ENCODE measurements at regions not wholly inside any gene's neighbourhood (a gene's known extent, or its start where the extent isn't known, plus 50 kb on each side); places are given as distances from the start of the nearest gene placed in this dataset.
"Not testable (repeated sequence)": the region's sequence is repeated elsewhere in the genome, so short reads cannot be mapped to it uniquely, and the experiment has no call there.

GRCh38 chr10:129169115-129169514 is 297.9 kb upstream of the MGMT start:
- no peak for DNase-seq (ENCODE audit: low spot score)

GRCh38 chr10:129170812-129171211 is 296.2 kb upstream of the MGMT start:
- no peak for DNase-seq (ENCODE audit: low spot score)

GRCh38 chr10:129171812-129172211 is 295.2 kb upstream of the MGMT start:
- DNase-seq (ENCODE audit: low spot score) = no peak

GRCh38 chr10:129174232-129175014 is 292.6 kb upstream of the MGMT start:
- no peak for DNase-seq (ENCODE audit: low spot score)

- DNase-seq (ENCODE audit: low spot score) = no peak
These were observed 287.6 kb upstream of the MGMT start for GRCh38 chr10:129179245-129179971.

GRCh38 chr10:129179972-129180678 is 286.9 kb upstream of the MGMT start:
- no peak for DNase-seq (ENCODE audit: low spot score)

GRCh38 chr10:129184196-129184595 is 282.8 kb upstream of the MGMT start:
- DNase-seq (ENCODE audit: low spot score) = no peak

- DNase-seq (ENCODE audit: low spot score) = no peak
These were observed 279.7 kb upstream of the MGMT start for GRCh38 chr10:129187331-129187730.

- no peak for DNase-seq (ENCODE audit: low spot score)
These were observed 275.2 kb upstream of the MGMT start for GRCh38 chr10:129191797-129192196.

- DNase-seq (ENCODE audit: low spot score) = no peak
These were observed 274.5 kb upstream of the MGMT start for GRCh38 chr10:129192344-129193128.

- DNase-seq (ENCODE audit: low spot score) = no peak
These were observed 273.9 kb upstream of the MGMT start for GRCh38 chr10:129193148-129193547.

GRCh38 chr10:129194181-129194870 is 272.7 kb upstream of the MGMT start:
- no peak for DNase-seq (ENCODE audit: low spot score)

- DNase-seq (ENCODE audit: low spot score) = no peak
These were observed 267.2 kb upstream of the MGMT start for GRCh38 chr10:129199826-129200225.

- no peak for DNase-seq (ENCODE audit: low spot score)
These were observed 263.2 kb upstream of the MGMT start for GRCh38 chr10:129203819-129204218.

GRCh38 chr10:129207297-129207696 is 259.7 kb upstream of the MGMT start:
- DNase-seq (ENCODE audit: low spot score) = no peak

- DNase-seq (ENCODE audit: low spot score) = no peak
These were observed 256.2 kb upstream of the MGMT start for GRCh38 chr10:129210876-129211275.

GRCh38 chr10:129213256-129213655 is 253.8 kb upstream of the MGMT start:
- DNase-seq (ENCODE audit: low spot score) = no peak

GRCh38 chr10:129213996-129214395 is 253.0 kb upstream of the MGMT start:
- DNase-seq (ENCODE audit: low spot score) = not testable (repeated sequence)

GRCh38 chr10:129219364-129219763 is 247.7 kb upstream of the MGMT start:
- no peak for DNase-seq (ENCODE audit: low spot score)

- no peak for DNase-seq (ENCODE audit: low spot score)
These were observed 244.6 kb upstream of the MGMT start for GRCh38 chr10:129222436-129222835.

- DNase-seq (ENCODE audit: low spot score) = no peak
These were observed 243.7 kb upstream of the MGMT start for GRCh38 chr10:129223363-129223762.

All from cerebellar cortex (tissue), 1 donor.